ENCODE measurements at regions not wholly inside any gene's neighbourhood (a gene's known extent, or its start where the extent isn't known, plus 50 kb on each side); places are given as distances from the start of the nearest gene placed in this dataset.

DNA sequence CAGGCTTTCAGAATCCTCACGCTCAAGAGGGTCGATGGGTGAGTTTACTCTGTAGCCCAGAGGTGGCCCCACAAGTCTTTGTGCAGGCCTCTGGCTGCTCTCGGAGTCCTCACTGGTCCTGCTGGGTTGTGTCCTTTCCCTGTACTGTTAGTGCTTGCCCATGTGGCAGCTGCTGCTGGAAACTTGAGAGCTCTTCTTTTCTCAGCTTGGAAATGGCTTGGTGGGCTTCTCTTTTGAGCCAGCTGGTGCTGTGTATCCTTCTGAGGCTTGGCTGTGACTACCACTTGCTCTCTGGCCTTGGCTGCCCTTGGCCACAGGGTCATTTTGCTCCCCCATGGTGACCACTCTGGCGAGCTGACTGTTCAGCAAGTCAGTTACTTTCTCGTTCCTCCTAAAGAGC, 82.2 kb upstream of the LMO4 start:
- TF ChIP-seq, protein P1, sequence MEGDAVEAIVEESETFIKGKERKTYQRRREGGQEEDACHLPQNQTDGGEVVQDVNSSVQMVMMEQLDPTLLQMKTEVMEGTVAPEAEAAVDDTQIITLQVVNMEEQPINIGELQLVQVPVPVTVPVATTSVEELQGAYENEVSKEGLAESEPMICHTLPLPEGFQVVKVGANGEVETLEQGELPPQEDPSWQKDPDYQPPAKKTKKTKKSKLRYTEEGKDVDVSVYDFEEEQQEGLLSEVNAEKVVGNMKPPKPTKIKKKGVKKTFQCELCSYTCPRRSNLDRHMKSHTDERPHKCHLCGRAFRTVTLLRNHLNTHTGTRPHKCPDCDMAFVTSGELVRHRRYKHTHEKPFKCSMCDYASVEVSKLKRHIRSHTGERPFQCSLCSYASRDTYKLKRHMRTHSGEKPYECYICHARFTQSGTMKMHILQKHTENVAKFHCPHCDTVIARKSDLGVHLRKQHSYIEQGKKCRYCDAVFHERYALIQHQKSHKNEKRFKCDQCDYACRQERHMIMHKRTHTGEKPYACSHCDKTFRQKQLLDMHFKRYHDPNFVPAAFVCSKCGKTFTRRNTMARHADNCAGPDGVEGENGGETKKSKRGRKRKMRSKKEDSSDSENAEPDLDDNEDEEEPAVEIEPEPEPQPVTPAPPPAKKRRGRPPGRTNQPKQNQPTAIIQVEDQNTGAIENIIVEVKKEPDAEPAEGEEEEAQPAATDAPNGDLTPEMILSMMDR (IDR thresholded peaks at IDR 0.05) = no peak
- no peak for TF ChIP-seq POLR2A (IDR thresholded peaks at IDR 0.05)
